ENCODE measurements at regions not wholly inside any gene's neighbourhood (a gene's known extent, or its start where the extent isn't known, plus 50 kb on each side); places are given as distances from the start of the nearest gene placed in this dataset.
A peak's percentile ranks its signal among the peaks of the same experiment; 100 is the strongest.

- no peak for DNase-seq
Observed at GRCh38 chr6:40340957-40341356, 246.2 kb downstream of the LRFN2 start.

GRCh38 chr6:40340196-40340595 lies 247.0 kb downstream of the LRFN2 start:
- no peak for DNase-seq

- DNase-seq, result no peak
Observed at GRCh38 chr6:40338306-40338705, 248.9 kb downstream of the LRFN2 start.

GRCh38 chr6:40336940-40337760 lies 250.0 kb downstream of the LRFN2 start:
- DNase-seq, result no peak

- DNase-seq, result no peak
Observed at GRCh38 chr6:40336296-40336695, 250.9 kb downstream of the LRFN2 start.

- no peak for DNase-seq
Observed at GRCh38 chr6:40334496-40335270, 252.5 kb downstream of the LRFN2 start.

GRCh38 chr6:40331545-40331944 lies 255.6 kb downstream of the LRFN2 start:
- DNase-seq, result no peak

- no peak for DNase-seq
Observed at GRCh38 chr6:40330301-40330721, 256.9 kb downstream of the LRFN2 start.

GRCh38 chr6:40328986-40329545 lies 258.1 kb downstream of the LRFN2 start:
- no peak for DNase-seq

- peak; percentile 26 to 41 for DNase-seq
Observed at GRCh38 chr6:40328386-40328985, 258.7 kb downstream of the LRFN2 start.

- no peak for DNase-seq
Observed at GRCh38 chr6:40326714-40327421, 260.3 kb downstream of the LRFN2 start.

- DNase-seq, result no peak
Observed at GRCh38 chr6:40325791-40326190, 261.4 kb downstream of the LRFN2 start.

GRCh38 chr6:40325041-40325440 lies 262.1 kb downstream of the LRFN2 start:
- DNase-seq, result no peak

GRCh38 chr6:40323881-40324634 lies 263.1 kb downstream of the LRFN2 start:
- no peak for DNase-seq

GRCh38 chr6:40322336-40322735 lies 264.8 kb downstream of the LRFN2 start:
- no peak for DNase-seq

GRCh38 chr6:40321616-40322015 lies 265.5 kb downstream of the LRFN2 start:
- no peak for DNase-seq

GRCh38 chr6:40320947-40321346 lies 266.2 kb downstream of the LRFN2 start:
- DNase-seq, result no peak

- no peak for DNase-seq
Observed at GRCh38 chr6:40320441-40320840, 266.7 kb downstream of the LRFN2 start.

GRCh38 chr6:40319124-40319523 lies 268.0 kb downstream of the LRFN2 start:
- DNase-seq, result no peak

- DNase-seq, result no peak
Observed at GRCh38 chr6:40315060-40315459, 272.1 kb downstream of the LRFN2 start.

GRCh38 chr6:40313582-40313981 lies 273.6 kb downstream of the LRFN2 start:
- DNase-seq, result no peak
